ENCODE measurements at regions not wholly inside any gene's neighbourhood (a gene's known extent, or its start where the extent isn't known, plus 50 kb on each side); places are given as distances from the start of the nearest gene placed in this dataset.

DNA sequence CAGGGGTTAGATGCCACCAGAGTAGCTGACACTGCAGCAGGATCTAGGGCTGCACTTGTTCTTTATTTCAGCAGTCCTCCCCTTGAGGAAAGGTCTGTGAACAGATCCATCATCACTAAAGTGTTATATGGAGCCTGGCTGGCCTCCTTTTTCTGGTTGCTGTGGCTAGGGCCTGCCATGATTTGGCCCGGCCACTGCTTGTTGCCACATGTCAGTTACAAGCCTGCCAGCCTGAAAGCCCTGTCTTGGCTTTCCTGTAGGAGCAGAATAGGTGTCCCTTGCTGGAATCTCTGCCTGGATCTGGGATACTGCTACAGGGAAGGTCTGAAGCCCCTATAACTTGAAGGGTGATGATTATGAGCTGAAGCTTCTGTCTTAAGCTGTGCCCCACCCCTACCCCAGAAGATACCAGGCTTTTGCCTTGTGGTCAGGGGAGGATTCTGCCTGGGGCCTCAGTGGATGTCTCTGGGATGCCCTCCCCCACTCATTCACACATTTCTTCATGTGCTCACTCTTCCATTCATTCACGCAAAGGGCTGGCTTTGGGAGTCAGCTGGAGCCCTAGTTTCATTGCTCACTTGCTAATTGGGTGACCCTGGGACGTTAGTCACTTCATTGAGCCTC lies 64.7 kb downstream of the NDUFS5 start:
- TF ChIP-seq, protein P1, sequence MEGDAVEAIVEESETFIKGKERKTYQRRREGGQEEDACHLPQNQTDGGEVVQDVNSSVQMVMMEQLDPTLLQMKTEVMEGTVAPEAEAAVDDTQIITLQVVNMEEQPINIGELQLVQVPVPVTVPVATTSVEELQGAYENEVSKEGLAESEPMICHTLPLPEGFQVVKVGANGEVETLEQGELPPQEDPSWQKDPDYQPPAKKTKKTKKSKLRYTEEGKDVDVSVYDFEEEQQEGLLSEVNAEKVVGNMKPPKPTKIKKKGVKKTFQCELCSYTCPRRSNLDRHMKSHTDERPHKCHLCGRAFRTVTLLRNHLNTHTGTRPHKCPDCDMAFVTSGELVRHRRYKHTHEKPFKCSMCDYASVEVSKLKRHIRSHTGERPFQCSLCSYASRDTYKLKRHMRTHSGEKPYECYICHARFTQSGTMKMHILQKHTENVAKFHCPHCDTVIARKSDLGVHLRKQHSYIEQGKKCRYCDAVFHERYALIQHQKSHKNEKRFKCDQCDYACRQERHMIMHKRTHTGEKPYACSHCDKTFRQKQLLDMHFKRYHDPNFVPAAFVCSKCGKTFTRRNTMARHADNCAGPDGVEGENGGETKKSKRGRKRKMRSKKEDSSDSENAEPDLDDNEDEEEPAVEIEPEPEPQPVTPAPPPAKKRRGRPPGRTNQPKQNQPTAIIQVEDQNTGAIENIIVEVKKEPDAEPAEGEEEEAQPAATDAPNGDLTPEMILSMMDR (IDR thresholded peaks at IDR 0.05; ENCODE audit: low read depth, low read length): no peak
- no peaks in the 10 kb centered on the region for H3K4me1 ChIP-seq

DNA sequence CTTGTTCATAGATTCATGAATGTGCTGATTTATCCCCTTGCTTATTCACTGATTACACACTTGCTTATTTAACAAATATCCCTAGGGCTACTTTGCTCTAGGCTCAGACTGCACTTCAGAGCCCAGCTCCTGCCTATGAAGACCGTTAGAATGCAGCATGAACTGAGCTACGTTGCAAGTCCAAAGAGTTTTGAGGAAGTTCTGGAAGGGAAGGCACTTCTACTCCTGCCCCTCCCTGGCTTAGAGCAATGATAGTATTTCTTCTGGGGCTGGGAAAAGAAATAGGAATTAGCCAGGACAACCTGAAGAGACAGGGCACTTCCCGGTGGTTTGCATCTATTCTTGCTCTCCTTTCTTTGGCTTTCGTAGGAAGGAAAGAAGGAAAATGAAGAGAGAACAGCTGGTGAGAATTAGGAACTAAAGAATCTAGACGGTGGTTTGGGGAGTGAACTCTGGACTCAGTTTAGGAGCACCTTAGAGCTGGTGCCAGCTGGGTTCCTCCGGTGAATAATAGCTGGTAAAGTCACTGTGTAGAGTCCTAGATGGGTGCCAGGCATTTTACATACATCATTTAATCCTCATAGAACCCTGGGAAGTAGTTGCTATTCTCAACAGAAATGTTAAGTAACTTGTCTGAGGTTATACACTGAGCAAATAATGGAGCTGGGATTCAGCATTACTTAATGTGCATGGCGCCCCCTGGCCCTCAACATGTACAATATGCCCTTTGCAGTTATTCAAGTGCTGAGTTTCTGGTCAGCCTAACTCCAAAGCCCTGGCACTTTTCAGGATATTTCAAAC lies 65.9 kb downstream of the NDUFS5 start:
- Histone ChIP-seq H3K36me3 (no peaks in the 10 kb centered on the region), H3K27me3 (no peaks in the 10 kb centered on the region), H3K4me1 (no peaks in the 10 kb centered on the region), H3K9me3 (no peaks in the 10 kb centered on the region), H3K4me3 (ENCODE audit: low read depth, low read length) (no peak overlapping the region)
- TF ChIP-seq, protein P1 (IDR thresholded peaks at IDR 0.05; ENCODE audit: low read depth, low read length): no peak
- no peak for DNase-seq

More for the DNA sequence above, 64.7 kb downstream of the NDUFS5 start:
- Histone ChIP-seq H3K36me3 (no peaks in the 10 kb centered on the region), H3K27me3 (no peaks in the 10 kb centered on the region), H3K9me3 (no peaks in the 10 kb centered on the region), H3K4me3 (ENCODE audit: low read depth, low read length) (no peak overlapping the region)
- no peak for DNase-seq

DNA sequence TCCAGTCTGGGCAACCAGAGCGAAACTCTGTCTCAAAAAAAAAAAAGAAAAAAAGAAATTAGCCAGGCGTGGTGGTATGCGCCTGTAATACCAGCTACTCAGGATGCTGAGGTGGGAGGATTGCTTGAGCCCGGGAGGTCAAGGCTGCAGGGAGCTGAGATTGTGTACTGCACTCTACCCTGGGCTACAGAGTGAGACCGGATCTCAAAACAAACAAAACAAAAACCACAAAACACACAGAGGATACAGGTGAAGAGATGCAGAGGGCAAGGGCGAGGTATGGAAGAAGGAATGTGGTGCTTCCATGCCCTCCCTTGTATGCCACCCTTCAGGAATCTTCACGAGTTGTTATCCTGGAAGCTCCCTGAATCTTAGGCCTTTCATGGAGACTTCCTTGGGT lies 68.5 kb downstream of the NDUFS5 start:
- Histone ChIP-seq H3K4me1 (no peaks in the 10 kb centered on the region), H3K4me3 (ENCODE audit: low read depth, low read length) (no peak overlapping the region), H3K36me3 (no peaks in the 10 kb centered on the region), H3K27me3 (no peaks in the 10 kb centered on the region), H3K9me3 (no peaks in the 10 kb centered on the region)
- TF ChIP-seq, protein P1 (IDR thresholded peaks at IDR 0.05; ENCODE audit: low read depth, low read length): no peak
- no peak for DNase-seq

DNA sequence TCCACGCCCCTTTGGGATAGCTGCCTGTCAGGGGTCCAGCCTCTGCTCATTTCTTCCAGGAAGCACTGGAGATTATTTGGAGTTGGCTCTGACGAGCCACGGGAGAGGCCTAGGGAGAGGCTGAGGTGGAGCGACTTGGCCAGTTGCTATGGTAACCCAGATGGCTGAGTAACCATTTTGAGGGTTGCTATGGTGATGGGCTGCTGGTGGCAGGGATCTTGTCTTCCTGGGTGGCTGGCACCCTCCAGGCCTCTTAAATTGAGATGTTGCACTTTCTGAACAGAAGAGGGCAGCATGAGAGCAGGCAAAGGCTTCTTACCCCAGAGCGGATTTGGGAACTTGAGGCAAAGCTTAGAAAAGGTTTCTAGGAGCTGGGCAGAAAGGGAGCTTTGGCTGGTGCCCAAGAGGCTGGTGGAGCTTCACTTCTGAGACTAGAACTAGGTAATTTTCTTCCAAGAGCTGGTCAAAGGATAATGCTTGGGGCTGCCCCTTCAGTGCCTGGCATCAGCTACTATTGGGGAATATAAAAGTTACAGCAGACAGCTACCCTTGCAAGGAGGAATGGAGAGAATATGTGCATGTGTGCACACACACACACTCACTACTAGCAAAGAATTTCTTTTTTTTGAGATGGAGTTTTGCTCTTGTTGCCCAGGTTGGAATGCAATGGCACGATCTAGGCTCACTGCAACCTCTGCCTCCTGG lies 72.5 kb downstream of the NDUFS5 start:
- Histone ChIP-seq H3K4me3 (ENCODE audit: low read depth, low read length) (no peak overlapping the region), H3K9me3 (no peaks in the 10 kb centered on the region), H3K36me3 (no peaks in the 10 kb centered on the region), H3K27me3 (no peaks in the 10 kb centered on the region), H3K4me1 (no peaks in the 10 kb centered on the region)
- TF ChIP-seq, protein P1 (IDR thresholded peaks at IDR 0.05; ENCODE audit: low read depth, low read length): peak; percentile 69
- peak; percentile 58 for DNase-seq

DNA sequence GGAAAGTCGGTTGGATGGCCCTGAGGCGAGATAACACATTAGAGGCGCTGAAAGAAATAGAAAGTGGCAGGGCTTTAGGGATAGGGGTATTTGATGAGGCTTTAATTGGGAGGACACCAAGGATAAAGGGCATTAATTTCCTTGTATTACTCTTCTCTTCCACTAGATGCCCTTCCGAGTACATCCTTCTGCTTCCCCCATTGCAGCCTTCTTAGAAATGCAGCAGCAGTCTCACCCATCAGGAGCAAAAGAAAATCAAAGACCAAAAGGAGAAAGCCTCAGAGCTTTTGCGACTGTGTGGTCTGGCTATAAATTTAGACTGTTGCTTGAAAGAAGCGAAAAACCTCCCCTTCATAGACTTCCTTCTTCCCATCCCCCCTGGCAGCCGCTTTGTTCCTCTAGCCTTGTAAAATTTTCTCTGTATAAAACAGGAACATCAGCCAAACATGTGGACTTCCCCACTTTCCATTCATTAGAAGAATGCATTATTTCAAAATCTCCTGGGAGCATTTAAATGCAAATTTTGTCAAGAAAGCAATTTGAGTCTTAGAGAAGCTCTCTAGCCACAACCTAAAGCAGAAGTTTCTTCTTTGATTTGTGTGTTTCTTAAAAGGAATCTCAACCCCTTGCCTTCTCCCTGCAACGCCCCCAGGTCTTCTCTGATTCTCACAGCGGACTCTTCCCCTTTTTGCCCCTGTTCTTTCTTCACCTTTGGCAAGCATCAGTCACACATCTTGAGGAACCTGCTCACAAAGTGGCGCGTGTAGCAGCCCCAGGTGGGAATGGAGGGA lies 76.6 kb downstream of the NDUFS5 start:
- Histone ChIP-seq H3K4me3 (ENCODE audit: low read depth, low read length) (no peak overlapping the region), H3K27me3 (no peaks in the 10 kb centered on the region), H3K4me1 (no peaks in the 10 kb centered on the region), H3K36me3 (no peaks in the 10 kb centered on the region), H3K9me3 (no peaks in the 10 kb centered on the region)
- TF ChIP-seq, protein P1 (IDR thresholded peaks at IDR 0.05; ENCODE audit: low read depth, low read length): peak; percentile 62
- DNase-seq: peak; percentile 18
